ENCODE measurements at regions not wholly inside any gene's neighbourhood (a gene's known extent, or its start where the extent isn't known, plus 50 kb on each side); places are given as distances from the start of the nearest gene placed in this dataset.

DNA sequence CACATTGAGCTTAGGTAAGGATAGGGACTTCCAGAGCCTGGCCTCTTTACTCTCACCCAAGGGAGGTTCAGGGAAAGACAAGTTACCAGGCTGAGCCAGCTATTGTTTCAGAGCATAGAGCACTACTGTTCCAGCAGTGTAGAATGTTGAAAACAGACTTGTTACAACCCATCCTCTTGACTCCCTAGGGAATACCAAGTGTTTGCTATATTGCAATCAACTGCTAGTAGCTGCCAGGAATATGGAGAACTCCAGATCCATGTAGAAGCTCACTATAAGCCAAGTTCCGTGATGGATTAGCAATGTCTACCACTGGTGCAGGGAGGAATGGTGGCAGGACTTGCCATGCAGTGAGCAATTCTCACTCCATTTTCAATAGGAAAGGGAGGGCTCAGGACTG, 199.8 kb upstream of the RBM19 start:
- no peak overlapping the region for H3K27ac ChIP-seq (ENCODE audit: low read depth, low read length)
- no peak overlapping the region for H3K4me2 ChIP-seq (ENCODE audit: low read length)
- TF ChIP-seq EZH2phosphoT487 (IDR thresholded peaks at IDR 0.05; ENCODE audit: borderline replicate concordance, low read length) (no peak), CTCF (IDR thresholded peaks at IDR 0.05; ENCODE audit: low read depth, low read length, poor library complexity, severe bottlenecking) (no peak)
- no peaks in the 10 kb centered on the region for H3K9me3 ChIP-seq (ENCODE audit: control insufficient read depth, insufficient read depth, low read length)
- H3K79me2 ChIP-seq (ENCODE audit: control insufficient read depth, low read length) = no peaks in the 10 kb centered on the region
- no peaks in the 10 kb centered on the region for H3K4me1 ChIP-seq (ENCODE audit: control insufficient read depth, low read length)
- H3K27me3 ChIP-seq (ENCODE audit: control insufficient read depth, low read length) = no peaks in the 10 kb centered on the region; the same call in 1 of the 2 replicates
- H4K20me1 ChIP-seq (ENCODE audit: control insufficient read depth, insufficient read depth, low read depth, low read length) = no peaks in the 10 kb centered on the region
- H3K9me2 ChIP-seq (replicated peaks; ENCODE audit: control insufficient read depth, low read length) = no peaks in the 10 kb centered on the region
- no peaks in the 10 kb centered on the region for H3F3A ChIP-seq (ENCODE audit: control insufficient read depth, insufficient read depth)
- no peaks in the 10 kb centered on the region for H3K36me3 ChIP-seq (ENCODE audit: control insufficient read depth, low read length)
- no peak overlapping the region for H3K4me3 ChIP-seq (ENCODE audit: low read length)

DNA sequence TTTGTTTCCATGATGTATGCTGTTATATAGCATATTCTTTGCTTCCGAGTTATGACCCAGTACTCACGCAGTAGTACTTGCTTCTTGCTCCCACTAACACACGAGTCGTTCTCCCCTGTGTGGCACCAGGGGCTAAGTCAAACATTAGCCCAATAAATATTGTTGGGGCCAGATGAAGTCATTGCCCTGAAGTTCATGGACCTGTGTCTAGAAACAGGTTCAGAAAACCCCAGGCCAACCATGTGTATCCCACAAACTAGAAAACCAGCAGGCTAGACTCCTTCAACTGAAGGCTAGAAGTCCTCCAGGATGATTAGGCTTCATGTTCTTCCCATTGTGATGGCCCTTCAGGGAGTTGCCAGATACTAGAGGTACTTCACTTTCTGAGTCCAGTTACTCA, 198.2 kb upstream of the RBM19 start:
- Histone ChIP-seq H3K27me3 (ENCODE audit: control insufficient read depth, low read length) (no peaks in the 10 kb centered on the region), H3K9me3 (ENCODE audit: control insufficient read depth, insufficient read depth, low read length) (no peaks in the 10 kb centered on the region), H4K20me1 (ENCODE audit: control insufficient read depth, insufficient read depth, low read depth, low read length) (no peaks in the 10 kb centered on the region), H3K27ac (ENCODE audit: low read depth, low read length) (no peak overlapping the region), H3K36me3 (ENCODE audit: control insufficient read depth, low read length) (no peaks in the 10 kb centered on the region), H3K4me2 (ENCODE audit: low read length) (no peak overlapping the region), H3K79me2 (ENCODE audit: control insufficient read depth, low read length) (no peaks in the 10 kb centered on the region), H3K9me2 (replicated peaks; ENCODE audit: control insufficient read depth, low read length) (no peaks in the 10 kb centered on the region), H3K4me1 (ENCODE audit: control insufficient read depth, low read length) (no peaks in the 10 kb centered on the region), H3F3A (ENCODE audit: control insufficient read depth, insufficient read depth) (no peaks in the 10 kb centered on the region), H3K4me3 (ENCODE audit: low read length) (no peak overlapping the region)
- TF ChIP-seq CTCF (IDR thresholded peaks at IDR 0.05; ENCODE audit: low read depth, low read length, poor library complexity, severe bottlenecking) (no peak), EZH2phosphoT487 (IDR thresholded peaks at IDR 0.05; ENCODE audit: borderline replicate concordance, low read length) (no peak)

DNA sequence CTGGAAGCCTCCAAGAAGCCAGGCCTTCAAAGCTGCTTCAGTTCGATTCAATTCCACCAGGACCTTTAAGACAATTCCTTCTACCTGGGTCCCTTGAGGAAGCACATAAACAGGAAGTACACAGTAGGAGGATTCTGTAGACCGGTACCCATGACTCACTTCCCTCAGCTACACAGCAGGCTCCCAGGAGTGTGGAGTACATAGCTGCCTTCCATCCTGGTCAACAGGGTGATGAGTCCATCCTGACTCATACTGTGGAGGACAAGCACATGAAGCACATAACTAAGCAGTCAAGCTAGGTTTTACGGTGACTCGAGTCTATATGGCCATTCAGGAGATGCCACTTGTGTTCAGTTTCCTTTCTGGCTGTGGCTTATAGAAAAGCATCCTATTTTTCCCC, 197.6 kb upstream of the RBM19 start:
- Histone ChIP-seq H4K20me1 (ENCODE audit: control insufficient read depth, insufficient read depth, low read depth, low read length) (no peaks in the 10 kb centered on the region), H3K36me3 (ENCODE audit: control insufficient read depth, low read length) (no peaks in the 10 kb centered on the region), H3K4me1 (ENCODE audit: control insufficient read depth, low read length) (no peaks in the 10 kb centered on the region), H3K79me2 (ENCODE audit: control insufficient read depth, low read length) (no peaks in the 10 kb centered on the region), H3K9me3 (ENCODE audit: control insufficient read depth, insufficient read depth, low read length) (no peaks in the 10 kb centered on the region), H3K9me2 (replicated peaks; ENCODE audit: control insufficient read depth, low read length) (no peaks in the 10 kb centered on the region), H3K27ac (ENCODE audit: low read depth, low read length) (no peak overlapping the region), H3K4me2 (ENCODE audit: low read length) (no peak overlapping the region), H3K4me3 (ENCODE audit: low read length) (no peak overlapping the region), H3F3A (ENCODE audit: control insufficient read depth, insufficient read depth) (no peaks in the 10 kb centered on the region), H3K27me3 (ENCODE audit: control insufficient read depth, low read length) (no peaks in the 10 kb centered on the region)
- TF ChIP-seq CTCF (IDR thresholded peaks at IDR 0.05; ENCODE audit: low read depth, low read length, poor library complexity, severe bottlenecking) (no peak), EZH2phosphoT487 (IDR thresholded peaks at IDR 0.05; ENCODE audit: borderline replicate concordance, low read length) (no peak)

GRCh38 chr12:114160445-114160844, 194.3 kb upstream of the RBM19 start:
- no peak overlapping the region for H3K4me3 ChIP-seq (ENCODE audit: low read length)
- H3K36me3 ChIP-seq (ENCODE audit: control insufficient read depth, low read length) = no peaks in the 10 kb centered on the region
- H3K4me2 ChIP-seq (ENCODE audit: low read length) = no peak overlapping the region
- no peaks in the 10 kb centered on the region for H3K9me2 ChIP-seq (replicated peaks; ENCODE audit: control insufficient read depth, low read length)
- no peaks in the 10 kb centered on the region for H3F3A ChIP-seq (ENCODE audit: control insufficient read depth, insufficient read depth)
- H4K20me1 ChIP-seq (ENCODE audit: control insufficient read depth, insufficient read depth, low read depth, low read length) = no peaks in the 10 kb centered on the region
- H3K9me3 ChIP-seq (ENCODE audit: control insufficient read depth, insufficient read depth, low read length) = no peaks in the 10 kb centered on the region
- H3K79me2 ChIP-seq (ENCODE audit: control insufficient read depth, low read length) = no peaks in the 10 kb centered on the region
- H3K27me3 ChIP-seq (ENCODE audit: control insufficient read depth, low read length) = no peaks in the 10 kb centered on the region
- H3K27ac ChIP-seq (ENCODE audit: low read depth, low read length) = no peak overlapping the region
- no peaks in the 10 kb centered on the region for H3K4me1 ChIP-seq (ENCODE audit: control insufficient read depth, low read length)
- TF ChIP-seq EZH2phosphoT487 (IDR thresholded peaks at IDR 0.05; ENCODE audit: borderline replicate concordance, low read length) (no peak), CTCF (IDR thresholded peaks at IDR 0.05; ENCODE audit: low read depth, low read length, poor library complexity, severe bottlenecking) (no peak)

Data from DOHH2 (cell line).